Sigmoid colon (tissue), 4 donors: ENCODE measurements at regions not wholly inside any gene's neighbourhood (a gene's known extent, or its start where the extent isn't known, plus 50 kb on each side); places are given as distances from the start of the nearest gene placed in this dataset.

ENCODE experiments used
- EP300 ChIP-seq, 4 donors: sonication (generic); formaldehyde crosslinking; IDR thresholded peaks; one replicate each; pipeline ENCODE4 v1.6.1; 2017; ENCODE audit warnings: antibody characterized with exemption in 4 of 4
- POLR2A ChIP-seq, 2 donors: fragments of 450-650 bp; IDR thresholded peaks; one replicate each; pipeline ENCODE4 v1.6.1; 2016; ENCODE audit warnings: antibody characterized with exemption in 2 of 2, mild to moderate bottlenecking in 2 of 2, moderate library complexity in 2 of 2
- POLR2AphosphoS5 ChIP-seq, 4 donors: sonication (generic); formaldehyde crosslinking; IDR thresholded peaks; one replicate each; pipeline ENCODE4 v1.6.1; 2017; ENCODE audit warnings: antibody characterized with exemption in 4 of 4
- TF ChIP-seq, protein P1 (sequence below), 4 experiments: fragments of 450-650 bp in 3 of 4; fragments of 200-600 bp in 1 of 4; IDR thresholded peaks; one replicate each; pipeline ENCODE4 v1.5.1; 2016 to 2019; ENCODE audit warnings: antibody characterized with exemption in 4 of 4, mild to moderate bottlenecking in 3 of 4, moderate library complexity in 2 of 4

- peak; percentile 11 to 78 for TF ChIP-seq POLR2A (IDR thresholded peaks at IDR 0.05)
- TF ChIP-seq, protein P1, sequence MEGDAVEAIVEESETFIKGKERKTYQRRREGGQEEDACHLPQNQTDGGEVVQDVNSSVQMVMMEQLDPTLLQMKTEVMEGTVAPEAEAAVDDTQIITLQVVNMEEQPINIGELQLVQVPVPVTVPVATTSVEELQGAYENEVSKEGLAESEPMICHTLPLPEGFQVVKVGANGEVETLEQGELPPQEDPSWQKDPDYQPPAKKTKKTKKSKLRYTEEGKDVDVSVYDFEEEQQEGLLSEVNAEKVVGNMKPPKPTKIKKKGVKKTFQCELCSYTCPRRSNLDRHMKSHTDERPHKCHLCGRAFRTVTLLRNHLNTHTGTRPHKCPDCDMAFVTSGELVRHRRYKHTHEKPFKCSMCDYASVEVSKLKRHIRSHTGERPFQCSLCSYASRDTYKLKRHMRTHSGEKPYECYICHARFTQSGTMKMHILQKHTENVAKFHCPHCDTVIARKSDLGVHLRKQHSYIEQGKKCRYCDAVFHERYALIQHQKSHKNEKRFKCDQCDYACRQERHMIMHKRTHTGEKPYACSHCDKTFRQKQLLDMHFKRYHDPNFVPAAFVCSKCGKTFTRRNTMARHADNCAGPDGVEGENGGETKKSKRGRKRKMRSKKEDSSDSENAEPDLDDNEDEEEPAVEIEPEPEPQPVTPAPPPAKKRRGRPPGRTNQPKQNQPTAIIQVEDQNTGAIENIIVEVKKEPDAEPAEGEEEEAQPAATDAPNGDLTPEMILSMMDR (IDR thresholded peaks at IDR 0.05) = no peak
- TF ChIP-seq EP300 (IDR thresholded peaks at IDR 0.05) = no peak
- peak in 3 of 4 donors; percentile 70 to 82 (median 79) for TF ChIP-seq POLR2AphosphoS5 (IDR thresholded peaks at IDR 0.05)
Observed at GRCh38 chr6:26251354-26252076, 113.5 kb upstream of the BTN3A2 start.
